ENCODE measurements at regions not wholly inside any gene's neighbourhood (a gene's known extent, or its start where the extent isn't known, plus 50 kb on each side); places are given as distances from the start of the nearest gene placed in this dataset.
A peak's percentile ranks its signal among the peaks of the same experiment; 100 is the strongest.

DNA sequence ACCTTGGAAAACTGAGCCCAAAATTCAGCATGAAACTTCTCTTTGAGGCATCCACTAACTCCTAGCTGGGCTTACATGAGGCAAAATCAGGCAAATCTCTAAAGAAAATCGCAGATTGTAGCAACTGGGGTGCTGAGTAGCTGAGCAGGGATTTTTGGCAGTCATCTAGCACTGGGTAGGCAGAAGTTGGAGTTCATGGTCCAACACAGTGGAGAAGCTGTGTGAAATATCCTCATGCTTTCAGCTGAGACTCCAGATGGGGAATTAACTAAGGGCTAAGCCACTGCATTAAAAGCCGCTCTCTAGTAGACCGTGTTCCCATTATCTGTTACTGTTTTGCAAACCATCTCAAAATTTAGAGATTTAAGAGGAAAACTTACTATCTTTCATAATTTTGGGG lies 240.1 kb upstream of the PHYHIPL start:
- no peak for DNase-seq

DNA sequence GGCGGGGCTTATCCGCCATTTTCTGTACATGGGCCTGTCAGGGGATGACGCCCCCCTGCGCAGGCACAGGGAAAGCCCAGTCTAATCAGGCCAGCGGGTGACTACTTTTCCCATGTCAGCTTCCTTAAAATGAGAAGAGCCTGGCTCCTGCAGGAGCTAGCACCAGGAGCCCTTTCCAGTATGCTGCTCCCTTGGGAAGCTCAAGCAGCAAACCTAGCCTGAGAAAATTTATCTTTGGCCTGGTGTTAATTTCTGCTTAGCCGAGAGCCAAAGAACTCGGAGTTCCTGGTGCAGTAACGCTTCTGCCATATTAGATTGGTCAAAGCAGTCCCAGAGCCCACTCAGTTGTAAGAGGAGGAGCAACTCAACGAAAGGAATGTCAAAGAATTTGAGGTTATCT lies 239.0 kb upstream of the PHYHIPL start:
- DNase-seq = no peak

DNA sequence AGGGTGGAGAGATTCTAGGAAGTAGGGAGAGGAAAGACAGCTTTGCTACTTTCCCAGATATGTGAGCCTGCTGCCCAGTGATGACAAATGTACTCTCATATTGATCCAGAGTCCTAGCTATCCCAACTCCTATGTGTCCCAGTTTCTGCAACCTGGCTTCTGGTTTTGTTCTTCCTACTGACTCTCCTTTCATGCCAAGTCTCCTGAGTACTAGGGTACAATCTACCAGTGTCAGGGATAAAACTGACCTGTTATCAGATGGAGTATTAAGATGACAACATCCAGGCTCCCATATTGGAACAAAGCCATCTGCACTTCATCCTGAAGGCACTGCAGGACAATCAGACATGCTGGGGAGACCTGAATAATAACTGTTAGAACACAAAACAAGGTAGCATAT lies 233.7 kb upstream of the PHYHIPL start:
- no peak for DNase-seq

DNA sequence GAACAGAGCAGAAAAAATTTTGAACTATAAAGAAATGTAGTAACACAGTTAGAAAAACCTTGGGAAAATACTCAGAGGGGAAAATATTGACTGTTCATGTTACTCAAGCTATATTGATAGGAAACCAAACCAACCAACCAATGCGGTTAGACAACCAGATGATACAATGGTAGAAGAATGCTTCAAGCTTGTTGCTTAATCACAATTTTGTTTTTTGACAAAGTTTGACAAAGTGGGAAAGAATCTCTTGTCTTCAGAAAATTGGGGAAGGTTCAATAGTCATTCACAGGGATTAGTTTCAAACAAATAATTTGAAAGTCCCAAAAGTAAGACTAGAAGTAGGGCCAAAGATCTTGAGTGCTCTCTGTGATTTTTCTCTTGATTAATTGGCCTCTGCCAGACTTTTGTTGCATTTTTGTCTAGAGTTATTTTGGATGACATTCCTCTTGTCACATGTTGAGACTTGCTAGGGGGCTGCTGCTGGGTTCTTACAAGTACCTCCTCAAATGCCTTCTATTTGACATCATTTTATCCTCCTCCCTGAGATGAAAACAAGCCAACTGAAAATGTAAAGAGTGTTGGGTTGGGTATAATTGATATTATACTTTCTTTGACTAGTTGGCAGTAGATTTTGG lies 233.1 kb upstream of the PHYHIPL start:
- no peak for DNase-seq

DNA sequence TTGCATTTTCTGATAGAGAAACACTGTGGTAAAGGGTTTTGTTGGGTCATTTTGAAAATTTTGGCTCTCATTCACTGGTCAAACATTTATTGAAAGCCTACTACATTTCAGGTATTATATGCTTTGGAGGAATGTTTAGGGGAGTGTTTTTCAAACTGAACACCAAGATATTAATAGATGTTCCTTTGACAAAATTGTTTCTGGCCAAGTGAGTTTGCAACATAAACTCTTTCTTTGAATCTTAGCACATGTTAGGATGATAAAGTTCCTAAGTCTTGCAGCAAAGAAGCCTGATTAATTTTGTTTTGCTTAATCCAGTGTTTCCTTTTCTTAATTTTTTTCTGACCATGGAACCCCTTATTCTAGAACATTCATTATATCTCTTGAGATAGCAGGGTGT lies 232.5 kb upstream of the PHYHIPL start:
- DNase-seq = no peak

DNA sequence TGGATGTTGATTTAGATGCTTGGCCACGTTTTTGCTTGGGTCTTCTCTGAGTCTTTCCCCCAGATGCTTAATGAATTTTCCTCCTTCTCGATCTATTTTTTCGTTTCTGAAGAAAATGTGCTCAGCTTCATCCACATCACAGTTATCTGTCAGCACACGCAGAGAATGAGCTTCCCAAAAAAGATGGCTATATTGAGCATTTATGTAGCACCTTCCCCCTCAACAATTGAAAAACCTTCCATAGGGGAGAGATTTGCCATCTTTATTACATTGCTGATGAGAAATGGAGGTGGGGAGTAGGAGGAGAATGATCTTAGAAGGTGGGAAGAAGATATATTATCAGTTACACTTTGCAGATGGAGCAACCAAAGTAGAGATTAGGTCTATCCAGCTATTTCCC lies 228.1 kb upstream of the PHYHIPL start:
- DNase-seq = no peak

DNA sequence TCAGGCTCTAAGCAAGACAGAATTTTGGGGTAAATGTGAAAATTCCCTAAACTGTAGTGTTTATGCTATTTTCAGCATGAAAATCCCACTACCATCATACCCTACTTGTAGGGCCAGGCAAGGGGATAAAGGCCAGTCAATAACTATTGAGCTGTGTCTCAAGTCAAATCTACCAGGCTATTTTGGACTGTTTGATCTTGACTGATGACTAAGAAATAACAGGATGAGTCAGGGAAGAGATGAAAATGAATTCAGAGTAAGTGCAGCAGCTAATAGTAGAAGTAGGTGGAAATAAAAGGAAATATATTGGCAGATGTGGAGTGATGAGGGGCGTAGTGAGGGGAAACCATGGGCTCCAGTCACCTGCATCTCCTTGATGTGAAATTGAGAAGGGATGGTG lies 225.8 kb upstream of the PHYHIPL start:
- DNase-seq = no peak

DNA sequence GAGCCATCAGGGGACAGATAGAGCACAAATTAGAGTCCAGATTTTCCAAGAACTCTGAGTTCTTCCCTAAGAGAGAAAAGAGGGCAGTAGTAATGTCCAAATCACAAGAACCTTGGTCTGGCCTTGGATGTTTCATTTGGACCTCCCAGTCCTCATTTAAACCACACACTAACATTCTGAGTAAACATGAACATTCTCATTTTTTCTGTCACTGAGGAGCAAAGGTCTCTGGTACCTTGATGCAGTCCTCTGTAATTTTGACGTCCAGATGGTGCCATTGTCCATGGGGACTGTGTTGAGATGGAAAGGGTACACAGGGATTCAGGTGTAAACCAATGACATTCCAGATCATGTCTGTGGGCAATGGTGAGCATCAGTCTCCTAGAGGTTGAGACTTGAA lies 225.4 kb upstream of the PHYHIPL start:
- DNase-seq = no peak

DNA sequence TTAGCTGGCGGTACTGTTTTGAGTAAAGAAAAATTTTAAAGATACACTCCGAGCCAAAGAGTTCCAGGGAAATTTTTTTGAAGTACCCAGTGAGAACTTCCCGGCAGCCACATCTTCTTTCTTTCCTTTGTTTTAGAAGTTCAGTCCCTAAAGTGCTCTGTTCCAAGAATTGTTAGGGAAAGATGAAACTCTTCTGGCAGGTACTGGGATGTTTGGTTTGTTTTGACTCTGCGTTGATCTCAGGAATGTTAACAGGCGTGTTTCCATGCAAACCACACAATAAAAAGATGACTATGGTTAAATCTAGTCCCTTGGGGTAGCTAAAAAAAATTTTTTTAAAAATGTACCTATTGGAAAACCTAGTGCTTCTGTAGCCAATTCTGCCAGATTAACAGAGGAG lies 224.7 kb upstream of the PHYHIPL start:
- DNase-seq = no peak

DNA sequence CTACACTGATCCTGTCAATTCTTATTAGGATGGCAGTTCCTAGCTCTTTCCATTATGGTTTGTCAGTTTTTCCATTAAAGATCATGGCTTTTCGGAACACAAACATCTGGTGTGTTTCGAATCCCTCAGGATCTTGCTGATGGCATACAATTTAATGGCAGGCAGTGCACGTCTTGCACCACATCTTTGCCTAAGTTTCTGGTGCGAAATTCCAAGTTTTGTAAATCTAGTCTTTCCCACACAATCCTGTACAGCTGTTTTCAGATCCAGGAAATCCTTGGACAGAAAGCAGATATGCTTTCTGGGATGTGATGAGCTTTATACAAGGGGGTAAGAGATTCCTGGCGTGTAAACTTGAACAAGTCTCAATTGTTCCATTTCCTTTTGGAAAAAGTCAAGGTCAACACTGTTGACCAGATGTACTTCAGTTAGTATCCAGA lies 224.3 kb upstream of the PHYHIPL start:
- no peak for DNase-seq

DNA sequence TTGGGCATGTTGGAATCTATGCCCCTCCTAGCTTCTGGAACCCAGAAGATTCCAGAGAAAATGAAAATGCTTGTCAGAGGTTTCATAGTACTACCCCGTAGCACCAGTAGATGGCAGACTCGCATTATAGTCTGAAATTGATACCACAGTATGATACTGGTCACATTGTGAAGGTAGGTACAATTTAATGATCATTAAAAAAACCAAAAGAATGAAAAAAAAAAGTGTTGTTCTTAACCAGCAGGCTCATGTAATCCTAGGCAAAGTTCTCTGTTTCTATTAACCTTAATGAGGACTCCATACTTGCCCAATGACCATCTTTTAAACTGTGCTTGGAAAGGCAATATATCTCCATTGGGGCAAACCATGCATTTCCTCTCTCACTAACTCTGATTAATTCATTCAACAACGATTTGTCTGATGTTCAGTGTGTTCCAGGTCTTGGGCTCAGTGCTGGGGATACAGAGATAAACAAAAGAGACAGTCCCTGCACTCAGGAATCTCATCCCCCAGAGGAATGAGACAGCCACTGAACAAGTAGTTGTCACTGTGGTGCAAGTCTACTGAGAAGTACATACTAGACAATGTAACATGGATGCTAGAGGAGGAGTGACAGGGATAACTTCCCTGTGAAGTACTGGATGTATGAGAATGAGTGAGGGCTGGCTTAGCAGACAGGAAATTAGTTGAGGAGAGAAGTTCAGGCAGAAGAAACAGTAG lies 223.5 kb upstream of the PHYHIPL start:
- peak; percentile 17 for DNase-seq

DNA sequence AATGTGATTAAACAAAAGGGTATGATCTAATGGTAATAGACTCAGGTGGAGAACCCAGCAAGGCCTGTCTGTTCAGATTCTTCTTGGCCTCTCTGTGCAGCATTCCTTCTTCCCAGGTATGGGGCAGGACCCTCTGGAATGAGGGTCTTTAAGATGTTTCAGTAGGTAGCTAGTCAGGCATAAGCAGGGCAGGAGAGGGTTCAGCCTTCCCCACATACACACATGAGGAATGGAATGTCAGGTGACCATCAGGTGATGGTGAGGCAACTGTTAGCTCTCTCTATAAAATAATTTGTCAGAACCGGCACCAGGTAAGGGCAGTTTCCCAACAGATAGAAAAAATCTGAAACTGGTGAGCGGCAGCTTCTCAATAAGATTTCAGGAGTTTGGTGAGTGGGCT lies 222.3 kb upstream of the PHYHIPL start:
- DNase-seq = no peak

DNA sequence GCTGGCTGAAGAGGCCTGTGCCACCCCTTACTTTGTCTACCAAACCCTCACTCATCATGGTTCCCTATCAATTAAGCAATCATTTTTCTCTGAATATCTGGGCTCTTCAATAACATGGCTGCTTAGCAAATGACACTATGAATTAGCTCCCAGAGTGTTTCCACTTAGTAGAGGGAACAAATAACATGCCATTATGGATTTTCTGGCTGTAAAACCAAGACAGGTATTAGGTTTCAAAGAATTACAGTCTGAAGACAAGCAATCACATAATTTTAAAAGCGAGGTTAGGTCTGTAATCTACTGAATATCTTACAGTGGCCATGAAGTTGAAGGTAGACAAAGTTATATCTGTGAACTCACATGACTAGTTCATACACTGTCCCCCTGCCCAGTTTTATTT lies 220.8 kb upstream of the PHYHIPL start:
- no peak for DNase-seq

DNA sequence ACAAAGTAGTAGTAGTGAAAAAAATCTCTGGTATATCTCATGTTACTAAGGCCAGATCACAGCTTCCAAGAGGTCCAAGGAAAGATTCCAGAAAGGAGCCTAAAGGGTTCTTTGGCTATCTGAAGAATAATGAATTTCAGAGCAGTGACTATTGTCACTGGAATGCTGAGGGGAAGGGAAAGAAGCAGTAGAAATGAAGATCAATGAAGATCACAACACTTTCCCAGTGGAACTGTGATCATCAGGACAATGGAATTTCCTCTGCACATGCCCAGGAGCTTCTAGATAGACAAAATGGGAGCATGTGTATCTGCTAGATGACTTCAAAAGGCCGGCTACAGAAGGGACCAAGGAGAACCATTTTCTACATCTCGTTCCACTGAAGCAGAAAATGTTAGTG lies 219.5 kb upstream of the PHYHIPL start:
- DNase-seq = no peak

DNA sequence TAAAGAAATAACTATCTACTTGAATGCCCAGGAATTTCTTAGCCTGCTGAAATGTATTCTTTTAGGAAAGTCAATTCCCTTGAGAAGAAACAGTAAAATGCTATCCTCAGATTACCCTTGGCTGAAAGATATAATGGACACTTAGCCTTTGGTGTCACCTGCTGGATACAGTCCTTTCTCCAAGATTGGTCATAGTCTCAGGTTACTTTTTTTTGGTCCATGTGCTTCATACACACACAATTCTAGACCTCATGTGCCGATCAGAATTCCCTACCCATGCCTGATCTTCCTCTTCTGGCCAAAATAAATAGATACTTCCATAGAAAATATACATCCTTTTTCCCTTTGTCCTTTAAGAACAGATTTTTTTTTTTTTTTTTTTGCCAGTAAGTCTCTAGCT lies 218.9 kb upstream of the PHYHIPL start:
- DNase-seq = no peak

DNA sequence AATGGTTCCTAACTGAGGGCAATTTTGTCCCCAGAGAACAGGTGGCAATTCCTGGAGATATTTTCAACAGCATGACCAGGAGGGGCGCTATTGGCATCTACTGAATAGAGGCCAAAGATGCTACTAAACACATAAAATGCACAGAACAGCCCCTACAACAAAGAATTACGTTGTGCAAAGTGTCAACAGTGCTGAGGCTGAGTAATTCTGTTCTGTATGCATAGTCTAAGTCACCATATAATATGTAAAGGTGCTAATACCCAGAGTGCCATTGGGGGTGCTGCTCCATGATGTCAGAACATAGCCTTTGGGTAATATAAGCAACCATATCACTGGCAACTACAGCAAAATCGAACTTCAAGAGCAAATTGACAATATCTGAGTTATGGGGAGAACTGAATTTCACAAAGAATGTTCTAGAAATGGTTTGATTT lies 213.3 kb upstream of the PHYHIPL start:
- no peak for DNase-seq

DNA sequence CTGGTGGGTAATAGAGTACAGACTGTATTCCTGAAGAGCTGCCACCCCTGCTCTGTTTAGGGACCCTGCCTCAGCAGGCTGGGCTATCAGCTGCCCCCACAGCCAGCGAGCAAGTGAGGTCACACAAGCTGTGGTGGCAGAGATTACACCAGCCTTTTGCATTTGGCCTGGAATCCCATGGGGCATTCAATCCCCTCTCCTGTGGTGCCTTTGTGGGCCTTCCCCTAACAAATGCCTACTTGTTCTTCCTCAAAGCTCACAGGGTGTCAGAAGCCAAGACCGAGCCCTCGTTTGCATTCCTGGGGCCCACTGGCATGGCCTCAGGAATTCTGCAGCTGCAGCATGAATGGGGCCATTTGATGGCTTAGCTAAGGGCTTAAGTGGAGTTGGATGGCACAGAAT lies 212.7 kb upstream of the PHYHIPL start:
- DNase-seq = no peak

DNA sequence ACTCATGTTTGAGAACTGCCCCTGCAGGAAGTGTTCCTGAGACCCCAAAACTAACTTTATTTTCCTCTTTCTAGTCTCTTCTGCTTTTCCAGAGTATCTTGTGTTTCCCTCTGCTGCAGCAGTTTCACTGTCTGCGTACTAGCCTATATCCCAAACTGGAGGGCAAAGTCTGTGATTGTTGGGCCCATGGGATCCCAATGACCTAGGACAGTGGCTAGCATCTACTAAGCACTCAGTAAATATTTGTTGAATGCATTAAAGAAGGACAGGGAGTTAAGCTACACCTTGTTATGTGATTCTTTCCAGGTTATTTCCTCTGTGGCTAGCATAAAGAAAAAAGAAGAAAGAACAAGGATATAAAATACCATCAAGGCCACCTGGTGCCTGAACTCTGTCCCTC lies 210.6 kb upstream of the PHYHIPL start:
- DNase-seq = no peak

DNA sequence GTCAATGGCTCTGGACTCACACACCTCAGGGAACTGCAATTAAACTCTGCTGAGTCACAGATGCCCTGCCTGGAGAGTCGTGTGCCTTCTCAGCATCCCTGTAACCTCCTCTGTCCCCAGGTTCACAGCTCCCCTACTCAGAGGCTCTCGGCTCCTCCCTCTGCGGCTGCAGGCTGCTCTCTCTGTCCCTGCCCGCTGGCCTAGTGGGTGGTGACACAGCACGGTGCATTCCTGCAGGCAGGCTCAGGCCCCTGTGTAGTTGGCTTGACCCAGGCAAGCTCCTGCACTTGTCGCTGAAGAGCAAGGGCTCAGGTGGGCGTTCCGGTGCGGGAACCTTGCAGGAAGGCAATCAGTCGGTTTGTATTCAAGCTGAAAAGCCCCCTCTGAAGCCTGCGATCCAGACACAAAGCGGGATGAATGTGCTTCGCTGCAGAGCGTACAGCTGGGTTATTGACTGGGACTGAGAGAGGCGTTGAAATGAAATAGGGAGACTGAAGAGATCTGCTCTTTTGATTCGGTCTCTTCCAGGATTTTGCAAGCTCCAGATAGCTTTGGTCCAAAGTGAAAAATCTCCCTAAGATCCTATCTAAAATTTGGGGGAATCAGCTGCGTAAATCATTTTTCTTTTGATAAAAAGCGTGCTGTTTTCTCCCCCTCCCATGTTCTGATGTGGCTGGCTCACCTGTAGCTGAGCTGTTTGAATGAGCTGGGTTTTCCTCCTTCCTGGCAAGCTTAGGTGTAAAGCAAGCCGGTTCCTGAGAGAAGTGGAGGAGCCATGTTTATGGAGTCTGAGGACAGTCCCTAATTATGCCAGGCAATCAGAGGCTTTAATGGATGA lies 208.7 kb upstream of the PHYHIPL start:
- peak; percentile 75 for DNase-seq

DNA sequence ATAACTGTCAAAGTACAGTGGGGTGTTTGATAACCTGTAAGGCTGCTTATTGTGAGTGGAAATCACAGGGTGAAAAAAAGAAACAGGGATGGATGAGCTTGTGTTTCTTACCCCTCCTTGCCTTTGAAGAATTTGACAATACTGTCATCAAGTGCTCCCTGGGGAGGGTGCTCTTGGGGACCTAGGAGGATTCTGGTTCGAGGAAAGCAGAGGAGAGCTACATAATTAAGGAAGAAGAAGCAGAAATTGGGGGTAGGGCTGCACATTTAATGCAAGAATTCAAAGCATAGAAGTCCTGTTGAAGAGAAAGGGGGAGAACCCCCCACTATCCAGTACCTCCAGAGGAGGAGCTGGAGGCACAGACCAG lies 208.1 kb upstream of the PHYHIPL start:
- DNase-seq = no peak

DNA sequence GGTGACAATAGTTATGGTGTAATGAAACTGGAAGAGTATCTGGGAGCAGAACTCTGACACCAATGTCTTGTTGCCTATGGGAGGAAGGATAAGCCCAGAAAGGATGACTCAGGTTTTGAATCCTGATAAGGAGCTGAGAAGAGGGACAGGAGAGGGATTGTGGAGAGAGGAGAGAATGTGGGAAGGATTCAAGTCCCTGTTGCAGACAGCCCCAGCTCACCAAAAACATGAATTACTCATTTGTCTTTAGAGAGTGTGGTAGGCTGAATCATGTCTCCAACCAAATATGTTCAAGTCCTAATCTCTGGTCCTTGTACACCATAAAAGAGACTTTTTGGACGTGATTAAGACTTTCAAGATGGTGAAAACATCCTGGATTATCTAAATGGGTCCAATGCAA lies 206.9 kb upstream of the PHYHIPL start:
- no peak for DNase-seq

DNA sequence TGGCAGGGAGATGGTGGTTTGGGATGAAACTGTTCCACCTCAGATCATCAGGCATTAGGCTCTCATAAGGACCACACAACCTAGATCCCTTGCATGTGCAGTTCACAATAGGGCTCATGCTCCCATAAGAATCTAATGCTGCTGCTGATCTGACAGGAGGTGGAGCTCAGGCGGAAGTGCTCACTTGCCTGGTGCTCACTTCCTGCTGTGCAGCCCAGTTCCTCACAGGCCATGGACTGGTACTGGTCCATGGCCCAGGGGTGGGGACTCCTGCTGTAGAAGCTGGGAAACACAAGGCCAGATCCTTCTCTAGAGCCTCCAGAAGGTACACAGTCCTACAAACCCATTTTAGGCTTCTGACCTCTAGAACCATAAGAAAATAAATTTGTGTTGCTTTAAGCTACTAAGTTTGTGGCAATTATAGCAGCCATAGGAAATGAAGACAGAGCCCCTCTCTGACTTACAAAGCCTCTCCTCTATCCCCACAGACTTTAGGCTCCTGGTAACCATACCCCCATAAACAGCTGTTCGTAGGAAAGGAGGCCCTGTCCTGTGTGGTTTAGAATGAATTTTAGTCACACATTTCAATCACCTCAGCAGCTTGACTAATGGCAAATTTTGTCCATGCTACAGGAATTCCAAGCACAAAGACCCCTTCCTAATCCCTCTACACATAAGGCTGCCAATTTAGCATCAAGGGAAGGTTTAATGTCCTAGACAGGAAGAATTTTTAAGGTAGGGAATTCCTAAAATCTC lies 206.1 kb upstream of the PHYHIPL start:
- no peak for DNase-seq

DNA sequence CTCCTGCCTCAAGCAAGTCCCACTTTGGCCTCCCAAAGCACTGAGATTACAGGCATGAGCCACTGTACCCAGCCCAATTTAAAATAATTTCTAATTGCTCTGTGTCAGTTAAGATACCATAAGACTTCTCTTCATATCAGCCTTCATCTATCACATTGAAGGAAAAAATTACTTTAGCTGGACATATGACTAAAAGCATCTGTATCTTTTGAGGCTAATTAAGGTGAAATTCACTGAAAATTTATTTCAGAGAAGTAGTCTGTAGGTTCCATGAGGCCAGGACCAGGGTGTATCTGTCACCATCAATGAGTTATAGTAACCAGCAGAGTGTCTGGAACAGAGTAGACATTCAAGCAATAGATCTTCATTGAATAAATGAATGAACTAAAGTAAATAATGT lies 205.2 kb upstream of the PHYHIPL start:
- no peak for DNase-seq

Measured in DMS153 (cell line).